OCI-LY7 (cell line): ENCODE measurements at regions not wholly inside any gene's neighbourhood (a gene's known extent, or its start where the extent isn't known, plus 50 kb on each side); places are given as distances from the start of the nearest gene placed in this dataset.

ENCODE experiments used
- BruUV-seq: library from RNA; stranded (reverse); fragments of 400-500 nt; replicated peaks from 2 replicates; lab custom pipeline; 2021; lab: Mats Ljungman, UMichigan
- CTCF ChIA-PET: fragments of 300-600 bp; sonication (Branson Sonifier 250); formaldehyde crosslinking; loops from one replicate; lab custom pipeline; 2022; ENCODE audit warnings: antibody characterized with exemption; ENCODE audit not compliant: unreplicated experiment; lab: Charles Lee
- POLR2A ChIA-PET: fragments of 300-600 bp; sonication (Branson Sonifier 250); formaldehyde crosslinking; loops from one replicate; lab custom pipeline; 2022; ENCODE audit warnings: antibody characterized with exemption; lab: Charles Lee
- DNase-seq: peaks from one replicate; pipeline ENCODE4 v3.0.0-alpha.2; 2015; ENCODE audit warnings: low spot score
- H2AFZ ChIP-seq: fragments of 200-600 bp; sonication (generic), shearing (Covaris generic); 2 replicates; pipeline ENCODE4 v1.6.1; 2014; ENCODE audit warnings: mild to moderate bottlenecking, antibody characterized with exemption, low read length, moderate library complexity
- H3K27ac ChIP-seq: fragments of 200-600 bp; sonication (generic); 2 replicates; pipeline ENCODE4 v1.5.1; 2014; ENCODE audit warnings: mixed run types, low read depth, mild to moderate bottlenecking, moderate library complexity, low read length, inconsistent platforms; ENCODE audit not compliant: poor library complexity, severe bottlenecking
- H3K36me3 ChIP-seq: fragments of 200-600 bp; sonication (generic); 2 replicates; pipeline ENCODE4 v1.6.1; 2014; ENCODE audit warnings: mild to moderate bottlenecking, antibody characterized with exemption, low read length, moderate library complexity, mixed read lengths; ENCODE audit not compliant: insufficient read depth
- H3K4me1 ChIP-seq: fragments of 200-600 bp; sonication (generic); 2 replicates; pipeline ENCODE4 v1.5.1; 2014; ENCODE audit warnings: mild to moderate bottlenecking, low read length; ENCODE audit not compliant: insufficient read depth, poor library complexity, severe bottlenecking
- H3K4me2 ChIP-seq: fragments of 200-600 bp; sonication (generic); 2 replicates; pipeline ENCODE4 v1.6.1; 2014; ENCODE audit warnings: mild to moderate bottlenecking, low read length
- H3K4me3 ChIP-seq: fragments of 200-600 bp; sonication (generic); 2 replicates; pipeline ENCODE4 v1.5.1; 2014; ENCODE audit warnings: mild to moderate bottlenecking, low read depth, low read length; ENCODE audit not compliant: poor library complexity, severe bottlenecking
- H3K79me2 ChIP-seq: fragments of 200-600 bp; sonication (generic); 2 replicates; pipeline ENCODE4 v1.6.1; 2016; ENCODE audit warnings: low read depth, mild to moderate bottlenecking, low read length, moderate library complexity, mixed read lengths; ENCODE audit not compliant: insufficient read depth
- H3K9me2 ChIP-seq: fragments of 200-600 bp; sonication (generic); 2 replicates; pipeline ENCODE4 v1.6.1; 2016; ENCODE audit warnings: mild to moderate bottlenecking, low read length, mixed read lengths; ENCODE audit not compliant: insufficient read depth
- H3K9me3 ChIP-seq: fragments of 200-600 bp; sonication (generic); 2 replicates; pipeline ENCODE4 v1.6.1; 2014; ENCODE audit warnings: mild to moderate bottlenecking, mixed run types, low read length, mixed read lengths
- H4K20me1 ChIP-seq: fragments of 200-600 bp; sonication (generic); 2 replicates; pipeline ENCODE4 v1.6.1; 2014; ENCODE audit warnings: mild to moderate bottlenecking, antibody characterized with exemption, low read length, moderate library complexity, mixed read lengths; ENCODE audit not compliant: insufficient read depth
- EZH2phosphoT487 ChIP-seq: fragments of 200-600 bp; sonication (generic); IDR thresholded peaks from 2 replicates; pipeline ENCODE4 v1.6.1; 2018; ENCODE audit warnings: low read depth, borderline replicate concordance, mild to moderate bottlenecking, mixed run types, antibody characterized with exemption, low read length, moderate library complexity, mixed read lengths
- intact Hi-C: fragments of 100-400 bp; cut with micrococcal nuclease; formaldehyde crosslinking; loops from one replicate; pipeline ENCODE4 v1.10.0; 2022; ENCODE audit not compliant: unreplicated experiment
- TF ChIP-seq, protein P1 (sequence below): fragments of 200-600 bp; sonication (generic); conservative IDR thresholded peaks from 2 replicates; pipeline ENCODE4 v1.5.1; 2014; ENCODE audit warnings: mild to moderate bottlenecking, antibody characterized with exemption, low read length, moderate library complexity, mixed read lengths

DNA sequence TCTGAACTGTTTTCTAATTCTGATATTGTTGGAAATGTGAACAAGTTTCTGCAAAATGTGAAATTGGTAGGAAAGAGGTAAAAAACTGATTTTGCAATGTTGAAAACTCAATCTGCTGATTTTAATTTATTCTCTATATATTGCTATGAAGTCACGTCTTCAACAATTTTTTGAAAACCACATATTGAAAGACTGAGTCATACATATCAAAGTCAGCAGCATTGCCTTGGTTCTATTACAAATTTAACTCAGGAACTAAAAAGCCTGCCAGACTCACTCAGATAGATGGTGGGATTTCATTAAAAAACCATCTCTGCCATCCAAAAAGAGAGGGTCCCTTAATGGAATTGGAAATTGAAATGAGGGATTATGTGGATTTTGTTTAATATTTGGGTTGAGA is 351.4 kb downstream of the CNTN3 start:
- CTCF ChIA-PET = no interaction called here
- BruUV-seq = no TSS peak

DNA sequence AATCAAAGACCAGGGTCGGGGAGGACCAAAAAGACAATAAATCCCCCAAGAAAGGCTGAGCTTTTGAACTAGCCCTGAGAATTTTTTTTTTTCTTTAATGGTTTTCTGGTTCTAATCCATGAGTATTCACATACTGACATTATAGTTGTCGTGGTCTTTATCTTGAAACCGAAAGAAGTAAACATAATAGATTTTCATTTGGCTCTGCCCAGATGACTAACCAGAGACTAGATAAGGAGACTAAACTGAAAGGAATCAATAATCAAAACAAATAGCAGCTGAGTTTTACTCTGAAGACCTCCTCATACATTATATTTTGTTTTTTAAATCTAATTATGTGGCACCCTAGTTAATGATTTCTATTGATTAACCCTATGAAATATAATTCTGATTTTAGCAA is 381.4 kb downstream of the CNTN3 start:
- Histone ChIP-seq H3K9me2 (no peaks in the 10 kb centered on the region), H3K4me2 (no peak overlapping the region), H3K4me3 (no peak overlapping the region), H3K27ac (no peak overlapping the region), H2AFZ (no peak overlapping the region), H3K4me1 (no peaks in the 10 kb centered on the region), H3K36me3 (no peaks in the 10 kb centered on the region), H4K20me1 (no peaks in the 10 kb centered on the region), H3K9me3 (no peaks in the 10 kb centered on the region), H3K79me2 (no peaks in the 10 kb centered on the region)
- intact Hi-C loops = no loop called here
- BruUV-seq = no TSS peak
- ChIA-PET CTCF (no interaction called here), POLR2A (interaction anchor here (0.8 kb wide), 1 partner anchor 10 kb away, joined by 4 read pairs; no protein-coding TSS in a partner anchor)
- DNase-seq = no peak
- TF ChIP-seq EZH2phosphoT487 = no peak
- TF ChIP-seq, protein P1, sequence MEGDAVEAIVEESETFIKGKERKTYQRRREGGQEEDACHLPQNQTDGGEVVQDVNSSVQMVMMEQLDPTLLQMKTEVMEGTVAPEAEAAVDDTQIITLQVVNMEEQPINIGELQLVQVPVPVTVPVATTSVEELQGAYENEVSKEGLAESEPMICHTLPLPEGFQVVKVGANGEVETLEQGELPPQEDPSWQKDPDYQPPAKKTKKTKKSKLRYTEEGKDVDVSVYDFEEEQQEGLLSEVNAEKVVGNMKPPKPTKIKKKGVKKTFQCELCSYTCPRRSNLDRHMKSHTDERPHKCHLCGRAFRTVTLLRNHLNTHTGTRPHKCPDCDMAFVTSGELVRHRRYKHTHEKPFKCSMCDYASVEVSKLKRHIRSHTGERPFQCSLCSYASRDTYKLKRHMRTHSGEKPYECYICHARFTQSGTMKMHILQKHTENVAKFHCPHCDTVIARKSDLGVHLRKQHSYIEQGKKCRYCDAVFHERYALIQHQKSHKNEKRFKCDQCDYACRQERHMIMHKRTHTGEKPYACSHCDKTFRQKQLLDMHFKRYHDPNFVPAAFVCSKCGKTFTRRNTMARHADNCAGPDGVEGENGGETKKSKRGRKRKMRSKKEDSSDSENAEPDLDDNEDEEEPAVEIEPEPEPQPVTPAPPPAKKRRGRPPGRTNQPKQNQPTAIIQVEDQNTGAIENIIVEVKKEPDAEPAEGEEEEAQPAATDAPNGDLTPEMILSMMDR = no peak

More for the DNA sequence above, 351.4 kb downstream of the CNTN3 start:
- TF ChIP-seq, protein P1 = no peak
- no peak for TF ChIP-seq EZH2phosphoT487
- Histone ChIP-seq H3K4me1 (no peaks in the 10 kb centered on the region), H4K20me1 (no peaks in the 10 kb centered on the region), H2AFZ (no peak overlapping the region), H3K36me3 (no peaks in the 10 kb centered on the region), H3K27ac (no peak overlapping the region), H3K79me2 (no peaks in the 10 kb centered on the region), H3K9me2 (no peaks in the 10 kb centered on the region), H3K4me3 (no peak overlapping the region), H3K4me2 (no peak overlapping the region), H3K9me3 (no peaks in the 10 kb centered on the region)
- POLR2A ChIA-PET = no interaction called here
- DNase-seq = no peak
- intact Hi-C loops = no loop called here

DNA sequence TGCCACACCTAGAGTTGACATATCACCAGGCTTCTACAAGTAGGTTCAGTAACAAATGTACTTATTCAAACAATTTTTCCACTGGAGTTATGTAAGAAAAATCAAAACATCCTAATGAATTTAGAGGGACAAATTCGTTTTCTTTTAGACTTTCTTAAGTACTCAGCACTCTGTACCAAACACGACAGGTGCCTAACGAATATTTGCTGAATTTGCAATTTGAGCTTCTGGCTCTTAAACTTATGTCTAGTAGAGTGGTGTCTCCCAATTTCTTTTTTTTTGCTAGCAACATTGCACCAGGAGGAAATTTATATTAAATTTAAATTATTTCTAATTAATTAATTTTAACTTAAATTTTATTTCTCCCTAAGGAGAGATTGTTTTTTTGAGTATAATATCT is 397.0 kb downstream of the CNTN3 start:
- Histone ChIP-seq H3K27ac (no peak overlapping the region), H3K36me3 (no peaks in the 10 kb centered on the region), H3K9me2 (no peaks in the 10 kb centered on the region; the same call in 1 of the 2 replicates), H3K4me1 (no peaks in the 10 kb centered on the region), H3K9me3 (no peaks in the 10 kb centered on the region), H3K4me2 (no peak overlapping the region), H4K20me1 (no peaks in the 10 kb centered on the region), H3K4me3 (no peak overlapping the region), H3K79me2 (no peaks in the 10 kb centered on the region), H2AFZ (no peak overlapping the region)
- ChIA-PET POLR2A (no interaction called here), CTCF (no interaction called here)
- no TSS peak for BruUV-seq
- intact Hi-C loops = no loop called here
- no peak for DNase-seq
- TF ChIP-seq EZH2phosphoT487 = no peak
- TF ChIP-seq, protein P1 = no peak
